GM18505 (cell line): ENCODE measurements at regions not wholly inside any gene's neighbourhood (a gene's known extent, or its start where the extent isn't known, plus 50 kb on each side); places are given as distances from the start of the nearest gene placed in this dataset.

Source experiments
- ATAC-seq: cut with Tn5 transposase; IDR thresholded peaks from one replicate; pipeline ENCODE4 v1.9.1; 2021; ENCODE audit not compliant: unreplicated experiment
- POLR2A ChIP-seq: IDR thresholded peaks from 4 replicates; pipeline ENCODE4 v1.6.1; 2011; ENCODE audit warnings: borderline replicate concordance; ENCODE audit not compliant: insufficient read depth, insufficient read length; ENCODE audit errors: extremely low read depth

DNA sequence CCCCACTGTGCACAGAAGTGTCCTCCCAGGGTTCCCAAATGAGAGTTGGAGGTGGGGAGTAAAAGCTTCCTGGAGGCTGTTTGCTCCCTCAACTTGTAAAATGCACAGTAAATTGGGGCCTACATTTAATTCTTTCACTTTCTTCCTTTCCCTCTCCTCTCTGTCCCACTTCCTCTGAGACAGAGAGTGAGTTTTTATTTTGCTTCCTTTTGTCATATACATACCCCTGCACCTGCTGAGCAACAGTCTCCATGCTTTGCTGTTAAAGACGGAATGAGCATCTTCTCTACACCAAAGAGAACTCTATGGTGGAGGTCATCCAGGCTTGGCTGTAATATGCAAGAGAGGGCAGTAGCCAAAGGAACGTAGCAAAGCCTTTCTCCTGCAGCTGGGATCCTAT is 79.3 kb upstream of the VAV3 start:
- ATAC-seq: no peak
- no peak for TF ChIP-seq POLR2A

DNA sequence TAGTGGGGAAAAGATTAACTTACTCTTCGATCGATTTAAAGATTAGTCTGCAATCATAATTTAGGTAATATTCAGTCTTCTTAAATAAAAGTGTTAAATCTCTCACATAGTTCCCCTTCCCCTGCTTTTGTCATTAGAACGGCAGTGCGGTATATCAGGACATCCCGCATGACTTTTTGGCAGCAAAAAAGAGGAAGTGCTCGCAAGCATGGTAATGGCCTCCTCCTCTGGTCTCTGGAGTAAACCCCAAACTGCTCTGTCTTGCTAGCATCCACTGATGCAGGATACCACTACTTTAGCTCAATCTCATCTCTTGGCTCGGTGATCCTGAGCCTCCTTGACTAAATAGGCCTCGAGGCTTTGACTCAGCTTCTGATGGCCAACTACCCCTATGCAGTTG is 78.7 kb upstream of the VAV3 start:
- peak; percentile 54 for ATAC-seq
- TF ChIP-seq POLR2A: no peak

DNA sequence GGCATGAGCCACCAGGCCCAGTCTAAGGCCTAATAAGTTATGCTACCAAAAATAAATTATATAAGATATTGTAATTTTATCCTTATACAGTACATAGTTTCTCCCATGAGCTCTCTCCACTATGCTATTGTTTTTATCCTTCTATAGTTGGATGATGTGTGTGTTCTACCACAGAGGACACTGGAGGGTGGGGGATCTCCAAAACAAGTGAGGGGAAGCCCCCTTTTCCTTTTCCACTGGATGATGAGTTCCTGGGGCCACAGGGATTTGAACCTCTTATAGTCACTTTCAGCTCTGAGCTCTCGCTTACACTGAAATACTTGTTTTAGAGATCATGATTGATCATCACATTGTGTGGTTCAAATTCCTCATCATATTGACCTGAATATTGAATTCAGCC is 77.6 kb upstream of the VAV3 start:
- no peak for ATAC-seq
- TF ChIP-seq POLR2A: no peak

DNA sequence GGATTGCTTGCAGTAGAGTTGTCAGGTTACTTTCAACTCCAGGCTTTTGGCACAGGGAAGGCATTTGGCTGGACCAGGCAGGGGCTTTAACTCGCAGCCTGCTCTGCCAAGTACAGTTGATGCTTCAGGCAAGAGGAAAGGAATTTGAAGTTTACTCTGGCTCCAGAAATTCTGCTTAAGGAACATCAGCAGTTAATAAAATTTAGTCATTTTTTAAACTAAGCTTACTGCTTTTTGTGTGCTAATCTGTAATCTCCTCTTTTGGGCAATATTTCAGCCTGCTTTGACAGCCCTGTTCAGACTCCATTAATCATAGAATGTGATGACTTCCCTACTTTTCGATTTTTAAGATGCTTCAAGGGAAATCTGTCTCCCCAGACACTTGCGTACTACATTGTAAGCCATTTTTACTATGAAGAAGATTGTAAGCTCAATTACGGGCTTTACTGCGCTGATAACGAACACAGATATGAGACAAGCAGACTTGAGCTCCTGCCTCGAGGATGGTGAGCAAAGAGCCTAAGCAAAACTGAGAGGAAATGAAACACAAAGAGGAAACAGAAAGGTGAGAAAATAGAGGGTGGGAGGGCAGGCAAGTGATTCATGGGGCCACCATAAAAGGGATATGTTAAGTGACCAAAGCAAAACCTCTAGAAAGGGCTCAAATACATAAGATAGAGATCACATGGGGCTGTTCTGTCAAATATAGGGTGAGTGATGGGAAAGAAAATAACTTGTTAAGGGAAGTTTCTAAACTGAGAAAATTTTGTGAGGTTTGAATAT is 76.6 kb upstream of the VAV3 start:
- ATAC-seq: no peak
- TF ChIP-seq POLR2A: no peak

DNA sequence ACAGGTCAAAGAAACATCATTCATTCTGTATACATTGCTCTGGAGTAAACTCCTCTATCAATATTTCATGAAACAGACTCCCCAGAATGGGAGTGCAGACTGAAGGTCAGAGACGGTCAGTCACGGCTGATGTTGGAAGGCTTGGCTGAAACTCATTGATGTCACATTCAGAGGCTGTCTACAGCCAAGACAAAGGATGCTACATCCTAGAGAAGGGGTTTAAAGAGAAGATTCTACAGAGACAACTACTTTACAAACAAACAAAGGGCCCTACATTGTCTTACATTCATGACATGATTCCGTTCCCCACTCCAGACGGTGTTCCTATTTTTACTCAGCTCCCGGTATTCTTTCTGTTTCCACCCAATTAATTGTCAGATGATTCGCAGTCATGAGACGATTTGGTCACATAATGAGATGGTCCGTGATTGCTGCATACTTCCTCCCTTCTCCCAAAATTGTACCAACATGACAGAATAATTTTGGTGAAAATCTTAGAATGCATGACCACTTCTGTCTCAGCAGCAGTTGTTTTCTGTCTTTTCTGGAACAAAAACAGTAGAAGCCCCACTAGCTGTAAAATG is 73.8 kb upstream of the VAV3 start:
- no peak for ATAC-seq
- TF ChIP-seq POLR2A: no peak

DNA sequence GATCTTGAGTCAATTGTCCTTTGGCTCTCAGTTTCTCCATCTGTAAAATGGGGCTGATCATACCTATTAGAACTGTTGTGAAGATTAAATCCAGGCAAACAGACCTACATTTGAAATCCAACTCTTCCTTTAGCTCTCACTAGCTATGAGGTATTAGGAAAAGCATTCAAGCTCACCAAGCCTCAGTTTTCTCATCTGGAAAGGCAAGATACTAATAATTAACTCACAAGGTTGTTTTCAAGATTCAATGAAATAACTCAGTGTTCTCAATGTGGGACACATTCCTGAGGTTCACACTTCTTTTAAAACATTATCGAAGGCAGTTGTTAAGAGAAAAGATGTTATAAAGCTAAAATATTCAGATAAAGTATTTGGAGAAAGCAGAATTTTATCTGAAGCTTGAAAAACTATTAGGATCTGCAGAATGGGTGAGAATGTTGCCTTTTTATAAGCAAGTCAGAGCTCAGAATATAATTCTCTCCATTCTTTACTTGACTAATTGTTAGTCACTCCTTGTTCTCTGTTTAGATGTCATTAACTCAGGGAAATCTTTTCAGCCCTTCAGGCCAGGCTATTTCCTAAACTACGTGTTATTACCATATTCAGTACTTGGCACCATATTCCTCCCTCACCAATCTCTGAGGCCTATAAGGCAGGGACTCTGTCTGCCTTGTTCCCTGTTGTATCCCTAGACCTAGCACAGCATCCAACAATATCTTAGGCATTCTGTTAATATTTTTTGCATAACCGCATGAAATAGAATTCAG is 72.0 kb upstream of the VAV3 start:
- no peak for TF ChIP-seq POLR2A
- no peak for ATAC-seq

DNA sequence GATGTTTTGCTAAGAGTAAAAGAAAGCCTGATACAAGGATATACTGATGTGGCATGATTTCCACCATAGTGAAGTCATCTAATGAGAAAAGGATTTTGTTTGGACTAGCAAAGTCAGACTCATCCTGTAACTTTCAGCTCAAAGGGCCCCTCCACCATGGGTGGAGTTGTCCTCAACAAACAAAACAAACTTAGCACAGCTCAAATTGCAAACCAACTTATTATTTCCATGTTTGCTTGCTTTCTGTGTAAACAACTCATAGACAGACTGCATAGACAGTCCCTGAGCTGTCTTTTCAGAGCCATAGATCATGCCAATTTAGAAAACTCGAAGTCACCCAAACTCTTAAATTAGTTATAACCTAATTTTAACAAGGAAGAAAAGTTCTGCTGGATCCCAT is 69.4 kb upstream of the VAV3 start:
- no peak for ATAC-seq
- TF ChIP-seq POLR2A: no peak

DNA sequence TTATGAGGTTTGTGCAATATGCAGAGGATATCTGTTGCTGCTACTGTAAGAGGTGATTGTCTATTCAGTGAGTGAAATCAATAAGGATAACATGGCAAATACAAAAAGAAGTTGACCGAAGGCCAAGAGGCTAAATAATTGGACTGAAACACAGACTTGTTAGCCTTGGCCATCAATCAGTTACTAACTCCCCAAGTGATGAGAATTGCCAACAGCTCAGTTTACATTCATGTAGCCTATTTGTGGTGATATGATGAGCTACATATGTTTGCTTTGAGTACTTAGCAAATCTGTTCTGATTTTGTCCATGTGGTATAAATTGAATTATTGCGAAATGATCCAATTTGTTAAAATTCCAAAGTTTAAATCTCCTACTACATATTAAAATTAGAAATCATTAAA is 68.6 kb upstream of the VAV3 start:
- no peak for TF ChIP-seq POLR2A
- no peak for ATAC-seq

DNA sequence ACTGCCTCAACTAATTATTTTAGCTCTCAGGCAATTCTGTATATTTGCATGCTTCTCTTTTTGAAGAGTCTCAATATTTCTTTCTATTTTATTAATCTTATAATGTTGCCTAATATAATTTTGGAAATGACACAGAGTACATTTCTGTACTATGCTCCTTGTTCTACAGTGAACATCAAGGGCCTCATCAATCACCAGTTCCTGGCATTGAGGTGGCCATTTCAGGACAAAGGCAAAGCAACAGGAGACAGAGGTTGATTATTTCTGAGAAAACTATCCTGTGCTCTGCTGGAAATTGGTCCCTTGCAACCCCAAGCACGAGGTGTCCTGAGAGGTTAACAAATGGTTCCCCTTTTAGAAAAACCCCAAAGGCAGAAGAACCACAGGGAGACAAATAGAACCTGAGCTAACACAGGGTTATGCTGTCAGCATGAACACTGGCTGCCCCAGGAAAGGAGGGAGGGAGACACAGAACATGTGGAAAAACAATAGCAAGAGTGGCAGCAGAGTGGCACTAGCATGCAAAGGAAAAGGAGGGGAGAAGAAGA is 63.9 kb upstream of the VAV3 start:
- no peak for TF ChIP-seq POLR2A
- no peak for ATAC-seq

DNA sequence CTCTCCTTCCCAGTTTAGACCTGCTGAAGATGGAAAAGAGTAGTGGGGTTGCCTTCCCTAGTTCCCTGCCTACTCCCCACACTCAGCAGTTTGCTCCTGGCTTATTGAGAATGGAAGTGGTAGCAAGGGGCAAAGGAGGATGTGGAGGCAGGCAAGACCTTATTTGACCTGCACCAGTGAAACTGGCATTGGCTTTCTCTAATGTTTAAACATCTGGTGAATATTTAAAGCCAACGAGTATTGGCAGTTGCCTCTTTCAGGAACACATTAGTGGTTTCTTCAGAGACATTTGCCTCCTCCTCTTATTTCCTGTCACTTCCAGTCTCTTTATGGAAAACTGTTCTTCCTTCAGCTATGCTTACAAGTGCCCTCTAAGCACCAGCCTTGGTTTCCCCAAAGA is 62.4 kb upstream of the VAV3 start:
- no peak for ATAC-seq
- no peak for TF ChIP-seq POLR2A

DNA sequence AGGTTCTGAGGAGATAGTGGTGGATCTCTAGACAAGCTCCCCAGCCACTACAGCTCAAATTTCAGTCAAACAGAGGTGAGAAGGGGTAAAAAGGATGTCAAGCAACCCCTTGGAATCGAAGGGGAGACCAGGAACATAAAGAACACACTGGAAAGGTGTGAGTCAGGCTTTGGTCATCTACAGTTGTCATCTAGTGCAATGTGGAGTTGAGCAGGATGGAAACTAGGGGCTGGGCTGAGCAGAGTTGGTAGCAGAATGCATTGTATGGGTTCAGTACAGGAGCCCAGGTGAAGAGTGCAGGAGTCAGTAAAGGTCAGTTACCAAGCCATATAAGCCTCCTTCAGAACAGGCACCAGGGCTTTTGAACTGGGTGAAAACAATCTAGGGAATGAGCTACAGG is 52.7 kb upstream of the VAV3 start:
- ATAC-seq: no peak
- TF ChIP-seq POLR2A: no peak

DNA sequence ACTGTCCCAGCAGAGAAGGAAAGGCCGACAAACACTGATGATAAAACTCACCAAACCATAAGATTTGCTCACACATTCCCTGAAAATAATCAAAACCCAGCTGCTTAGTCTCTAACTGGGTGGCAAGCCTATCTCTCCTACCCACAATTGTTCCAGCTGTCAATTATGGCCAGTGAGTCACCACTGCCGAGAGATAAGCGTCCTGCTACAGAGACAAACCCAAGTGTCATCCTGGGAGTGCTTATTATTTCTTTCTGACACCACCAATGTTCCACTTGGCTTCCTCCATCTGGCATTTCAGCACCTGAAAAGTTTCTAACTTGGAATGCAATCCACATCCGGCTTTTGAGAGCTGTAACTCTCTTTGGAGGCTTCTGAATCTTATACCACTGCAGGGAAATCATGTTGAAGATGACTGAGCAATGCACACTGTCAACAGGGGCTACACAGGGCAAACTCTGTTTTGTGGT is 51.5 kb upstream of the VAV3 start:
- no peak for ATAC-seq
- no peak for TF ChIP-seq POLR2A
